Effector memory CD4-positive, alpha-beta T cell (primary cell): ENCODE measurements at regions not wholly inside any gene's neighbourhood (a gene's known extent, or its start where the extent isn't known, plus 50 kb on each side); places are given as distances from the start of the nearest gene placed in this dataset.

Source experiments
- DNase-seq, 3 donors: peaks; one replicate each; pipeline ENCODE4 v3.0.0-alpha.2; 2020
- H3K27ac ChIP-seq: 2 replicates; pipeline ENCODE4 v1.7.0; 2013; ENCODE audit warnings: mild to moderate bottlenecking, low read length, moderate library complexity; ENCODE audit not compliant: insufficient read depth, poor library complexity, severe bottlenecking
- H3K27me3 ChIP-seq: replicated peaks from 2 replicates; pipeline ENCODE4 v1.7.0; 2013; ENCODE audit warnings: mild to moderate bottlenecking, low read length; ENCODE audit not compliant: insufficient read depth, control insufficient read depth, poor library complexity, severe bottlenecking
- H3K36me3 ChIP-seq: 2 replicates; pipeline ENCODE4 v1.7.0; 2013; ENCODE audit warnings: mild to moderate bottlenecking, low read length, moderate library complexity; ENCODE audit not compliant: control insufficient read depth, insufficient read depth
- H3K4me1 ChIP-seq: 2 replicates; pipeline ENCODE4 v1.7.0; 2013; ENCODE audit warnings: low read length, mild to moderate bottlenecking; ENCODE audit not compliant: control insufficient read depth, insufficient read depth, poor library complexity, severe bottlenecking
- H3K4me3 ChIP-seq: 2 replicates; pipeline ENCODE4 v1.7.0; 2013; ENCODE audit warnings: low read length, low read depth, mild to moderate bottlenecking; ENCODE audit not compliant: insufficient read depth, poor library complexity, severe bottlenecking
- H3K9me3 ChIP-seq: 2 replicates; pipeline ENCODE4 v1.7.0; 2013; ENCODE audit warnings: mild to moderate bottlenecking, low read length, moderate library complexity; ENCODE audit not compliant: control insufficient read depth

GRCh38 chr5:124521461-124522230 lies 224.8 kb downstream of the ZNF608 start:
- DNase-seq = no peak
- Histone ChIP-seq H3K27me3 (no peaks in the 10 kb centered on the region), H3K4me1 (no peaks in the 10 kb centered on the region), H3K36me3 (no peaks in the 10 kb centered on the region), H3K27ac (no peak overlapping the region), H3K9me3 (no peaks in the 10 kb centered on the region), H3K4me3 (no peak overlapping the region)

DNA sequence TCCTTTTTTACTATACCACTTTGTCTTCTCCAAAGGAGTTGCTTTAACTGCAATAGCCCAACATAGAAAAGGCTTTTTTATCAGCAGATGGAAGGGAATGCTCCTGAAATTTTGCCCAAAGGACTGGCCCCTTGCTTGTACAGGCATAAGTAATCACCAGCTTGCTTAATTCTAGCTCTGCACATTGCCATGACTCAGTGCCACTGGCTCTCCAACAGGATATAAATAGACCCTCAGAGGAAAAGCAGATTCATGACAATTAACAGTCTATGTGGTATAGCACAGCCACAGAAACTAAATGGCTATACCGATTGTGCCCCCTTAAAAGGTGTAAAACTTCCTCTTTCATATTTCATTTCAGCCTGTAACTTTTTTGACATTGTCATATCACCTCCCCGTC lies 227.0 kb downstream of the ZNF608 start:
- Histone ChIP-seq H3K27ac (no peak overlapping the region), H3K36me3 (no peaks in the 10 kb centered on the region), H3K4me3 (no peak overlapping the region), H3K9me3 (no peaks in the 10 kb centered on the region), H3K27me3 (no peaks in the 10 kb centered on the region), H3K4me1 (no peaks in the 10 kb centered on the region)
- no peak for DNase-seq

- Histone ChIP-seq H3K9me3 (no peaks in the 10 kb centered on the region), H3K4me1 (no peaks in the 10 kb centered on the region), H3K27ac (no peak overlapping the region), H3K4me3 (no peak overlapping the region), H3K36me3 (no peaks in the 10 kb centered on the region), H3K27me3 (no peaks in the 10 kb centered on the region)
- no peak for DNase-seq
These were observed 229.9 kb downstream of the ZNF608 start for GRCh38 chr5:124516567-124516966.

- Histone ChIP-seq H3K9me3 (no peaks in the 10 kb centered on the region), H3K4me1 (no peaks in the 10 kb centered on the region), H3K27me3 (no peaks in the 10 kb centered on the region), H3K36me3 (no peaks in the 10 kb centered on the region), H3K4me3 (no peak overlapping the region), H3K27ac (no peak overlapping the region)
- DNase-seq = no peak
These were observed 230.8 kb downstream of the ZNF608 start for GRCh38 chr5:124515497-124516245.

DNA sequence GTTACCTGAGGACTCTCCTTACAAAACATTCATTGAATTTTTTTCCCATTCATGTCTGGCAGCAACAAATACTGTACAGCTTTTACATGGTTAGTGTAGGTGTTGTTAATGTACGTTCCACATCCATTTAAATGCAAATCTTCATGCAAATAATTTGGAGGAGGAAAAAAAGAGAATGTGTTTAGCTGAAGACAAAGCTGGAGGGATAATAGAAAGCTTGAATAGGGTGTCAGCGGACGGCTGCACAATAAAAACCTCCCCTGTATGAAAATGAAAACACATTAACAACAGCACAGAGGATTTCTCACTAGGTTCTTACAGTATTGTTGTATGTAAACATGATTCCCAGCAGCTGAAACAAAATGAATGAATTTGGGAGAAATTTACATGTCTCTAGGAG lies 231.5 kb downstream of the ZNF608 start:
- no peaks in the 10 kb centered on the region for H3K27me3 ChIP-seq

DNA sequence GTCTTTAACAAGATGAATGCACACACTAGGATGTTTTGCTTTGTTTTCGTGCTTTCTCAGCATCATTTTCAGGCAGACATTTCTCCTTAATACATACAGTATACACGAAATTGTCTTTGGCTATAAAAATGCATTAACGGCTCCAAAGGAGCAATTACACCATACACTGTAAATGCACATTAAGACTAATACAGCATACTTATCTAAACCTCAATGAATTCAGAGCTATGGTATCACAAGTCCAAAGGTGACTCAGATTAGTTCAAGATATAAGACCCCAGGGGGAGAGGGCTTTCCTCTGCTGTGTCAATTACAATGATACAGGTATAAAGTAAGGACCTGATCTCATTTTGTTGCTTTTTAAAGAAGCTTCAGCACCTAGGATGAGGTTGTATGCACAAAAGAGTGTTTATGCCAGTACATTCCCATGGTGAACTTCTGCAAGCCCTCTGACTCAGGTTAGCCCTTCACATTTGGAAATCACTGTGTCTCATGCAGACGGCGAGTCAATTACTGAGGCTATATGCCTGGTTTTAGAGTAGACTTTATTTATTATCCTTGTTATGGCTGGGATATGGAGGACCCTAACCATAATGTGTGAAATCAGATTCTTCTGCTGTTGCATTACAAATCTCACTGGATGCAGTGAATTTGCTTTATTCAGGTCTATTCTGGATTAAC lies 233.3 kb downstream of the ZNF608 start:
- Histone ChIP-seq H3K9me3 (no peaks in the 10 kb centered on the region), H3K36me3 (no peaks in the 10 kb centered on the region), H3K27me3 (no peaks in the 10 kb centered on the region), H3K4me1 (no peaks in the 10 kb centered on the region), H3K4me3 (no peak overlapping the region), H3K27ac (no peak overlapping the region)
- DNase-seq = no peak

More for the DNA sequence above, 231.5 kb downstream of the ZNF608 start:
- H3K9me3 ChIP-seq = no peaks in the 10 kb centered on the region
- no peak for DNase-seq
- no peak overlapping the region for H3K4me3 ChIP-seq
- no peaks in the 10 kb centered on the region for H3K36me3 ChIP-seq
- no peak overlapping the region for H3K27ac ChIP-seq
- no peaks in the 10 kb centered on the region for H3K4me1 ChIP-seq

- no peak overlapping the region for H3K4me3 ChIP-seq
- DNase-seq = no peak
These were observed 234.2 kb downstream of the ZNF608 start for GRCh38 chr5:124512236-124512635.

GRCh38 chr5:124511791-124512190 lies 234.6 kb downstream of the ZNF608 start:
- no peaks in the 10 kb centered on the region for H3K27me3 ChIP-seq
- H3K4me3 ChIP-seq = no peak overlapping the region
- no peaks in the 10 kb centered on the region for H3K4me1 ChIP-seq
- no peak overlapping the region for H3K27ac ChIP-seq
- no peak for DNase-seq
- no peaks in the 10 kb centered on the region for H3K36me3 ChIP-seq
- H3K9me3 ChIP-seq = no peaks in the 10 kb centered on the region

More at GRCh38 chr5:124512236-124512635, 234.2 kb downstream of the ZNF608 start:
- Histone ChIP-seq H3K27me3 (no peaks in the 10 kb centered on the region), H3K36me3 (no peaks in the 10 kb centered on the region), H3K27ac (no peak overlapping the region), H3K9me3 (no peaks in the 10 kb centered on the region), H3K4me1 (no peaks in the 10 kb centered on the region)

GRCh38 chr5:124507688-124508087 lies 238.8 kb downstream of the ZNF608 start:
- Histone ChIP-seq H3K9me3 (no peaks in the 10 kb centered on the region), H3K4me1 (no peaks in the 10 kb centered on the region), H3K27me3 (no peaks in the 10 kb centered on the region), H3K4me3 (no peak overlapping the region), H3K27ac (no peak overlapping the region), H3K36me3 (no peaks in the 10 kb centered on the region)
- no peak for DNase-seq
